Panc1 (cell line): ENCODE measurements at regions not wholly inside any gene's neighbourhood (a gene's known extent, or its start where the extent isn't known, plus 50 kb on each side); places are given as distances from the start of the nearest gene placed in this dataset.

Experiments used
- CTCF ChIP-seq: fragments of 450-650 bp; IDR thresholded peaks from 2 replicates; pipeline ENCODE4 v1.5.1; 2017; ENCODE audit warnings: mild to moderate bottlenecking
- POLR2AphosphoS5 ChIP-seq: IDR thresholded peaks from 2 replicates; pipeline ENCODE4 v1.6.1; 2012; ENCODE audit warnings: mild to moderate bottlenecking, low read depth, low read length, moderate library complexity
- REST ChIP-seq, 2 experiments: IDR thresholded peaks; 2 replicates each; pipeline ENCODE4 v1.6.1; 2011 to 2012; ENCODE audit warnings: low read depth in 2 of 2, control low read depth in 1 of 2, low read length in 1 of 2, mild to moderate bottlenecking in 1 of 2, moderate library complexity in 1 of 2; ENCODE audit not compliant: insufficient read depth in 1 of 2

GRCh38 chr6:163902993-163903392 is 488.5 kb downstream of the QKI start:
- TF ChIP-seq POLR2AphosphoS5 (no peak), CTCF (no peak), REST (IDR thresholded peaks at IDR 0.05; ENCODE audit: insufficient read depth in 1 of 2, low read depth in 2 of 2, low read length in 1 of 2) (no peak)
